ENCODE measurements at regions not wholly inside any gene's neighbourhood (a gene's known extent, or its start where the extent isn't known, plus 50 kb on each side); places are given as distances from the start of the nearest gene placed in this dataset.

DNA sequence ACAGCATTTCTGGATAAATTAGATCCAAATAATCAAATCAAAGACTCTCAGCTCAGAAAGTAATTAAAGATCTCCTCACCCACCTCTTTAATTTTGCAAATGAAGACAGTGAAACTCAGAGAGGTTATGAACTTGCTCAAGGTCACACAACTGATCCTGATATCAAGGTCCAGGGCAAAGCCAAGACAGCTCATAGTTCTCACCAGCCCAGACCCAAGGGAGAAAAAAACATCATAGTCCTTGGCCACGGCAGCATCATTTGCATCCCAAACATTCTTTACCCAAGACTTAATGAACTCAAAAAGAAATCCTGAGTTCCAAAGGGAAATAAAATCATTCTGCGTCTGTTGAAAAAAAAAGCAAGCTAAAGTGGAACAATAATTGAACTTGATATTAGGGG is 112.1 kb downstream of the DAD1 start:
- DNase-seq = no peak

DNA sequence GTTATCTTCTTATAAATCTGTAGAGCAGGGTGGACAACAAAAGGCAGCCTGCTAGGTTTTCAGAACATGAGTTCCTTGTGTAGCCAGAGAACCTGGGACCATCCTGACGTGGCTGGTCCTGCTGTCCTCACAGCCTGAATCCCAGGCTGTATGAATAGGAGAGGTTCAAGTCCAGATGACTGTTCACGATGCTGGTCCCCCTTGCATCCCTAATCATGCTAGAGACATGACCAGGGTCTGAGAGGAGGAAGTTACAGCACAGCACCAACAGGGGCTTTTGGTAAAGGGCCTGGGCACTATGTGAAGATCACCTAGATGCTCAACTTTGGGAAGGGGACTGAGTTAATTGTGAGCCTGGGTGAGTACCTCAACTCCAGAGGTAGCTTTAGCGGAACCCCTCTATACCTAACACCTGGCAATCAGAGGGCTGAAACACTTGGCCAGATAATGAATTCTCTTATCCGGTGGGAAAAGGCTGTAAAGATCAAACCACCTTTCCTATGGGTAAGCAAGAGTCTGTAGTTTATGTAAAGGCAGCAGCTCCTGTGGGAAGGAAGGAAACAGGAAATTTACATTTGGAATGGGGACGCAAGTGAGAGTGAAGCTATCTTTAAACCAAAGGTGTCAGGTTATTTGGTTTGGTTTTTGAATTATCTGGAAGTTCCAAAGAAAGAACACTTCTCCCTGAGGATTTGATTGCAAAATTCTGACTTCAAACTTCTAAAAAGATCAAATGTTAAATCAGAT is 112.8 kb downstream of the DAD1 start:
- DNase-seq = no peak

- DNase-seq = no peak
These were observed 113.6 kb downstream of the DAD1 start for GRCh38 chr14:22475381-22475780.

DNA sequence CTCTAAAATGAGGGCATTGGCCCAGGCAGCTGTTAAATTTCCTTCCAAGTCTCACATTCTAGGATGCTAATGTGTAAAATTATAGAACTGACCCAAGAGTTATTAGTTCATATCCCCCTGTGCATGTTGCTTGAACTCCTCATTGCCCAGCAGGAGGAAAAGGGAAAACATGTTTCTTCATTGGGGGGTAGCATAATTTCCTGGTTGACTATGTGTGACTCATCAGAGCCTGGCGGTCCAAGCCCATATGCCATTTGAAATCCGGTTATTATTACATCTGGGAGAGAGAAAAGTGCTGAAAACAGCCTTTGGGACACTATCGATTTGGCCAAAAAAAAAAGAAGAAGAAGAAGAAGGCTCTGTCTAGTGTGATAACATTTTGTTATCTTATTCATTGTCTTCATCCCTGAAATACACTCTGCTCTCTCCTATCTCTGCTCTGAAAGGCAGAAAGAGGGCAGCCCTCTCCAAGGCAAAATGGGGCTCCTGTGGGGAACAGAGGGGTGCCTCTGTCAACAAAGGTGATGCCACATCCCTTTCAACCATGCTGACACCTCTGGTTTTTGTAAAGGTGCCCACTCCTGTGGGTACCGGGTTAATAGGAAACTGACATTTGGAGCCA is 114.2 kb downstream of the DAD1 start:
- no peak for DNase-seq

GRCh38 chr14:22472935-22473854 is 115.8 kb downstream of the DAD1 start:
- peak; percentile 70 for DNase-seq

- no peak for DNase-seq
These were observed 116.6 kb downstream of the DAD1 start for GRCh38 chr14:22472466-22472865.

DNA sequence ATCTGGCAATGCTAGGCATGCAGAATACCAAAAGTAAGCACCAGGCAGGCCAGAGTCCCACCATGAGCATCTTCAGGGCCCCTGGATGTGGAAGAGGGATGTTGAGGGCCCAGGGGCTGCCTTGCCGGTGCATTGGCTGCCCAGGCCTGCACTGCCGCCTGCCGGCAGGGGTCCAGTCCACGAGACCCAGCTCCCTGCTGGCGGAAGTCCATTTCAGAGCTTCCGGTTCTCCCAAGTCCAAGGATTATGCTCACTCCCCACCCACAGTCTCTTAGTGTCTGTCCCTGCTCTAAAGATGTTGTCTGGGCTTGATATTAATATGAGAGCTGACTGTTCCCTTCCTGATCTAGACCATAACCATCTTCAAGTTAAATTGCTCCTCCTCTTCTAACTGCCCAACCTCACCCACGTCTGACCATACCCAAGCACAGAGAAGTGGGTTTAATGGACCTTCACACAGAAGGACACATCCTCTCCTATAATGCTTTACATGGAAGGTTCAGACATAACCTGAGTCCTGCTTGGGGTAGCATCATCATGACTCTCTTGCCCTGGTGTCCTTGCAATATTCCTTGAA is 117.4 kb downstream of the DAD1 start:
- peak; percentile 78 for DNase-seq

DNA sequence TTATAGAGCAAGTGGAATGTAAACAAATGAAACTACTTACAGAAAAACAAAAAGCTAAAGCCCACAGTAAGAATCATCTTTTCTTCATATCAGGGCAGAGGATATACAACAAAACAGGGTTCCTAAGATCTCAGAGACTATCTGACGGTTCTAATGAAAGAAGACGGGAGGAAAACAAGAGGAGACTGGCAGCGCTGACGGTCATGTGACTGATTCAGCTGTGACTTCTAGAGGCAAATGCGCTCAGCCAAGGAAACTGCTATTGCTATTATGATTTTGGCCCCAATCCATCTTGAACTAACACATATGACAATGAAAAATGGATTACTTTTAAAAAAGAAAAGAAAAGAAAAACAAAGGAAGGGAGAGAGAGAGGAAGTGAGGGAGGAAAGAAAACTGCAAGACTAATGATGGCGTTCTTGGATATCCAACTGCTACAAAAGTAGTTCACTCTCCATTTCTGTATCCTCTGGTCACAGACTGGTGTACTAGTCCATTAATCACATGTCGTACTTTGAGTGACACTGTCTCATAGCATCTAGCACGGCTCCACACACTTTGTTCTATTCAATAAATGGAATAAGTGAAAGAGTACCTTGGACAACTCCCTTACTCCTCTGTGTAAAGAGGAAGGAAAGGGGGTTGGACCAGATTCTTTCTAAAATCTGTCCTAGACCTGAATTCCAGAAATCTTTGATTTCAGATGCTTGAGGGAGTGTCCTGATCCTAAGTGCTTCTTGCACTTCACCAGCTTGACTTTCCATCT is 119.3 kb downstream of the DAD1 start:
- peak; percentile 30 for DNase-seq

GRCh38 chr14:22468830-22469229 is 120.2 kb downstream of the DAD1 start:
- no peak for DNase-seq

DNA sequence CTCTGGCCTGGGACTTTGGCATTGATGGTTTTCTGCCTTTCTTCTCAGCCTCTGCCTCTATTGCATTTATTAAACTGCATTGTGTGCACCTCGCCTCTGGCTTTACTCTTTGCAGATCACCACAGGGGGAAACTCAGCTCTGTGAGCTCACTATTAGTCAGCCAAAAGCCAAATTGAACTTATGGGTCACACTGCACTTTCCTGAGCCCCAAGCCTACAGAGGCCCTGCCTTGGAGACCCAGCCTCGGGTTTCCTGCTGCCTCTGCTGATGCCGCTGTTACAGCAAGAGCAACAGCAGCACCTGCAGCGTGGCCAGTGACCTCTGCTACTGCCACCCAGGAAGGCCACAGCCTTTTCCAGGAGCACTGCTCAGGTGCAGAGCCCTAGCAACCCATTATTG is 122.5 kb downstream of the DAD1 start:
- no peak for DNase-seq

DNA sequence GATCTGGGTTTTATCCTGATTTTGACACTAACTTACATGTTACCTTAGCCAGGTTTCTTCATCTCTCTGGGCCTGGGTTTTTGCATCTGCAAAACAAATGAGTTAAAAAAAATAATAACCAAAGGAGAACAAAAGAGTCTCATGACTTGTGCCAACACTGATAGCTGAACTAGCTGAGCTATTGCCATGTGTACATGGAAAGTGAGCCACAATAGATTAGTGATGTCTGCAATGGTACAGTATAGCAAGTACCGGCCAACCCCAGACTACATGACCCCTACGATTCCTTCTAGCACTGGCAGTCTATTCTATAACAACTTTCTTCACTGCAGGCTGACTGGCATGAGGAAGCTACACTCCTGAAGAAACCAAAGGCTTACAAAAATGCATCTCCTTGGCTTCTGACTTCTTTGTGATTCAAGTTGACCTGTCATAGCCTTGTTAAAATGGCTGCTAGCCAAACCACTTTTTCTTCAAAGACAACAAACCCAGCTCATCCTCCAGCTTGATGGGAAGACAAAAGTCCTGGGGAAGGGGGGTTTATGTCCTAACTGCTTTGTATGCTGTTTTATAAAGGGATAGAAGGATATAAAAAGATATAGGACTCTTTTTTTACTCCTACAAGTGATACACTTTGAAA is 123.7 kb downstream of the DAD1 start:
- no peak for DNase-seq

- no peak for DNase-seq
These were observed 124.4 kb downstream of the DAD1 start for GRCh38 chr14:22464422-22465142.

GRCh38 chr14:22463763-22464173 is 125.3 kb downstream of the DAD1 start:
- DNase-seq = peak; percentile 21

- DNase-seq = no peak
These were observed 126.1 kb downstream of the DAD1 start for GRCh38 chr14:22462923-22463322.

- DNase-seq = no peak
These were observed 128.4 kb downstream of the DAD1 start for GRCh38 chr14:22460461-22461195.

DNA sequence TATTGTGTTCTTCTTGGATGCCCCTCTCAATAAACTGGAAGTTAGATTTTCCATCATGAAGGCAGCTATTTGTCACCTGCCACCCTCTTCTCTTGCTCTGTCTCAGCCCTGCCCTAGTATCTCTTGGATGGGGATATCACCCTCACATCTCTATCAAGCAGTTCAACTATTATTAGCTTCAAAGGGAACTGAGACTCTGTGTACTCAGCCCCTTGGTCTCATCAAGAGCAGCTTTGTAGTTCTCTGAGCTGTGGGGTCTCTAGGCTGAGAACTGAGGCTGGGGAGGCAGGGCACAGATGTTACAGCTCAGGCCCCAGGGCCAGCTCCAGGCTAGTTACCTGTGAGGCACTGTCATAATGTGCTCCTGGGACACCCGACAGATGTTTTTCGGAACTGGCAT is 130.3 kb downstream of the DAD1 start:
- DNase-seq = no peak

- no peak for DNase-seq
These were observed 131.9 kb downstream of the DAD1 start for GRCh38 chr14:22456998-22457594.

- peak; percentile 26 for DNase-seq
These were observed 132.6 kb downstream of the DAD1 start for GRCh38 chr14:22456421-22456820.

DNA sequence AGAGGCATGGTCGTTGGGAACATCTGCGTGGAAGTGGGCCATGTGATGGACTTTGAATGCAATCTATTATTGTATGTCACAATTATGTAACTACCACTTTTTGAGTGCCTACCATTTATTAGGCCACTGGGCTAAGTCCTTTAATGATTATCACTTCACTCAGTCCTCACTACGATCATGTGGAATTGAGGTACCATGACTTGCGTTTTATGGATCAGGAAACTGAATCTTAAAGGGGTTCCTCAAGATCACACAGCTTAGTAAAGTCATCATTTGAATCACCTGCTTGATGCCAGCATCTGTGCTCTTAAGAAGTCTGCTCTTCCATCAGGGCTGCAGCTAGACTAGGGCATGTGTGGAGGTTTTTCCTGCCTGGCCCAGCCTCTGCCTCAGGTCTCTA is 136.7 kb downstream of the DAD1 start:
- DNase-seq = no peak

GRCh38 chr14:22450266-22450665 is 138.8 kb downstream of the DAD1 start:
- DNase-seq = no peak

All from NCI-H69 (cell line).